ENCODE measurements at regions not wholly inside any gene's neighbourhood (a gene's known extent, or its start where the extent isn't known, plus 50 kb on each side); places are given as distances from the start of the nearest gene placed in this dataset.

DNA sequence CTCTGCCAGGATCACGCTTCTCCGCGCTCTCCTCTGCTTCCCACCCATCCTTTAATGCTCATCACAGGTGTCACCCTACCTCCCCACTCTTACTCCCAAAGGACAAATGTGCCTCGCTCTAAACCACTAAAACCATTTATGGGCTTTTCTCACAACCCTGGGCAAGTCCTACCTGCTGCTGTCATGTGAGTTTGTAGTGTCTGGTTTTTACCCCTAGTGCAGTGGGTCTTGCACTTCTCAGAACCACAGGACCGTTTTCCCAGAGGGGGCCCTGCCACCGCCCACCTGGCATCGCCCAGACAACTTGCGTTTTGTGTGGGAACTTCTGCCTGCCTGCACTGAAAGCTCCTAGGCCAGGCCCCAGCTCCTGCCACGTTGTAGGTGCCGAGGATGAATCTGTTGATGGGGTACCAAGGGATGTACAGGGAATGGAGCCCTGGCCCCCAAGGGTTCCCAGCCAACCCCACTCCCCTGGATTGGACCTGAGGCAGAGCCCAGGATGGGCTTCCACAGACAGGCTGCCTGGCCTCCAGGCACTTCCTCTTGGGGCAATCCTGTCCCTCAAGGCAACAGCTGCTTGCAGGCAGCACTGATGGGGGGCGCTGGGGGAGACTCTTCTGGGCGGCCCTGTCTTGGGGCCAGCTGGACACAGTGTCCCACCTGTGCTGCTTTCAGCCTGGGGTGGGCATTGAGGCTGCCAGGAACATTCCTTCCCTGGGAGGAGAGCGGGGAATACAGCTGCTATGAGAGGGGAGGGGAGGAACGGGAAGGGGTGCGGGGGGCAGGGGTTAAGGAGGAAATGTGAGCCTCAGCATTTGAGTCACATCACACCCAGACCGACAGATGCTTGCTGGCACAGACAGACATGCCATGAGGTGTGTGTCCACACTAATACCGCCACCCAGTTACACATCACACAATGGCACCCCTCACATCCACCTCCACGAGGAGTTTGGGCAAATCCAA lies 176.3 kb downstream of the ZFP36L2 start:
- DNase-seq (ENCODE audit: extremely low read depth in 1 of 11, low read depth in 9 of 11, low spot score in 4 of 11), result no peak

DNA sequence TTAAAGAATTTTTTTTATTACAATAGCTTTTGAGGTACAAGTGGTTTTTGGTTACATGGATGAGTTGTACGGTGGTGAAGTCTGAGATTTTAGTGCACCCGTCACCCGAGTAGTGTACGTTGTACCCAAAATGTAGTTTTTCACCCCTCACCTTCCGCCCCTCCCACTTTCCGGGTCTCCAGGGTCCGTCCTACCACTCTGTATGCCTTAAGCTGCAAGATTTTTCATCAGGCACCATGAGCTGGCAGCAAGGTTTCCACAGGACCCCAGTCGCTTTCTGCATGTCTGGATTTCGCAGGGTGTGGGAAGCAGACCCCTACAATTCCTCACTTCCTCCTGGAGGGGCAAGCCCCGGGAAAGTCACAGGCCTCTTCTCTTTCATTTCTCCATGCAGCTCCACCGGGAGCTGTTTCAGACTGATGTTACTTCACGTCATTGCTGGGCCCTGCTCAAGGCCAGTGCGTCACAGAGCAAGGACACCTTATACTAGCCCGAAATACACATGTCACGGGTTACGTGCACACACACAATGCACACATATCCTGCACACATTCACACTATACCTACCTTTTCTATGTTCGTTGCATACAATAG lies 179.1 kb downstream of the ZFP36L2 start:
- no peak for DNase-seq (ENCODE audit: extremely low read depth in 1 of 11, low read depth in 9 of 11, low spot score in 4 of 11)

DNA sequence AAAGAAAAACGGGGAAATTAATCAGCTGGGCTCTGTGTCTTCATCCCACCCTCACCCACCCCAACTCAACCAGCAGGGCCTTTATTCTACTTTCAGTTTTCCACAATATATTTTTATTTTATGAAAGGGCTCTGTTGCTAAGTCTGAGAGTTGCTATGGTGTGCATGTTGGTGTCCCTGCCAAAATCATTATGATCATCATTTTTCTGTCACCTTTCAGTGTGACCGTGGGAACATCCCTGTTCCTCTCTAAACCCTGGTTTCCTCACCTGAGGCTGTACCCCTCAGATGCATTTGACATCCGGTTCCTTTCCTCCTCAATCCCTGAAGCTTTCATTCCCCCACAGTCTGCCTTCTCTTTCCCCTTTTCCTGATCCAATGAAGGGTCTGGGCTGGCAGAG lies 180.5 kb downstream of the ZFP36L2 start:
- DNase-seq (ENCODE audit: extremely low read depth in 1 of 11, low read depth in 9 of 11, low spot score in 4 of 11), result no peak

DNA sequence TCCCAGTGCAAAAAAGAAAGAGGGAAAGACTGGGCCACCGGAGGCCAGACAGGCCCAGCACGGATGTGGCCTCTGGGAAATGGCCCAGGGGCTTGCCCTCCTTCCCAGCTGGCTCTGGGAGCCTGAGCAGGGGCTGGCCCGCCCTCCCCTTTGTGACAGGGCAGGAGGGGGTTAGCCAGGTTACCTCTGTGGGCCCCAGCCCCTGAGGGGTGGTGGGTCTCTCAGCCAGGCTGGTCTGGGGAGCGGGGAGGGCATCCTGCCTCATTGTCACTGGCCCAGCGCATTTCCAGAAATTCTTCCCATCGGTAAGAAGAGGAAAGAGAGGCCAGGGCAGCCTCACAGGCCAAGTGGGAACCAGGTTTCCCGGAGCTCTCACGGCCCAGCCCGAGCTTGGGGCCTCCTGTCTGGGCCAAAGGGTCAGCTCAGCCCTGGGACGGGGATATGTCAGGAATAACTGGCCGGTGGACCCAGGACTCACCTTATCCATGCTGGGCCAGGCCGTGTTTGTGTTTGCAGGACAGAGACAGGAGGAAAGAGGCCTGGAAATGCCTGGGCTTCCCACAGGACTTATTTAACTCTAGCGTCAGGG lies 182.2 kb downstream of the ZFP36L2 start:
- DNase-seq (ENCODE audit: extremely low read depth in 1 of 11, low read depth in 9 of 11, low spot score in 4 of 11), result no peak

DNA sequence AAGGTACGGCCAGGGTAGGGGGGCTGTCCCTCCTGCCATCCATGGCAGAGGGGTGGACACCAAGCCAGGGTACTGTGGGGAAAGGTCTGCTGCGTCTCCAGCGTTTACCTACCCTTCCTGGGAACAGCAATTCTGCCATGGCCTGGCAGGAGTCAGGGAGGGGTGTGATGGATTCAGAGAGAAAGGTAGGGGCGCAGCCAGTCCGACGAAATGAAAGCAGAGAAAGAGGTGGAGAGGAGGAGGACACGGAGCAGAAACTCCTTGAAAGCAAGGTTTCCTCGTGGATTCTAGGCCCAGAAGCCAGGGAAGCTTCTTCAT lies 182.9 kb downstream of the ZFP36L2 start:
- DNase-seq (ENCODE audit: extremely low read depth in 1 of 11, low read depth in 9 of 11, low spot score in 4 of 11), result no peak

DNA sequence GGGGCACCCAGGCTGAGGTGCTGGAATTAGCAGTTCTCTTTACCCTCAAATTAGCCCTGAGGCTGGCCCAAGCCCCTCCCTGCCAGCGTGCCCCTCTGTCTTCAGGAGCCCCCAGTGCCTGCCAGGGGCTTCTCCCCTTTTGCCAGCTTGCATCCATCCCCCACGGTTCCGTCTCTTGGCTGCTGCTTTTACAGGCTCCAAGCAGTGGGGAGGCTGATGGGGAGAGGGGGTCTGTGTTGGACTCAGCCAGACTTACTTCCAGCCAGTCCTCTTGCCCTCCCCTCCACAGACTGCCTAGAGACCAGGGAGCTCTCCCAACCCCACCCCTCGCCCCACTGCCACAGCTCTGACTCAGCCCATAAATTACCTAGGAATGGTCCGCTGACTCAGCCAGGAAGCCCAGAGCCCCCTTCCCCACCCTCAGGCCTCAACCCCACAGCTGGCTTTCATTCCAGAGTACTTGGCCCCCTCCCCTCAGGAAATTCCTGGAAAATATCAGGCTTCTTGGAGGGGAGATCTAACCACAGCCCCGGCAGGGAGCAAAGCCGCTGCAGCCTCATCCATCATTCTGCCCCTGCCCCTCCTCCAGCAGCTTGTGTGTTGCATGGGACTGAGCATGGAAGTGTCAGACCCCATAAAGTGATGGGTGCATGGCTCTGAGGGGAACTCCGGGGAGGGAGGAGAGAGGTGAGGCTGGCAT lies 184.6 kb downstream of the ZFP36L2 start:
- DNase-seq (ENCODE audit: extremely low read depth in 1 of 11, low read depth in 9 of 11, low spot score in 4 of 11), result peak; percentile 86 to 96 (median 92)

DNA sequence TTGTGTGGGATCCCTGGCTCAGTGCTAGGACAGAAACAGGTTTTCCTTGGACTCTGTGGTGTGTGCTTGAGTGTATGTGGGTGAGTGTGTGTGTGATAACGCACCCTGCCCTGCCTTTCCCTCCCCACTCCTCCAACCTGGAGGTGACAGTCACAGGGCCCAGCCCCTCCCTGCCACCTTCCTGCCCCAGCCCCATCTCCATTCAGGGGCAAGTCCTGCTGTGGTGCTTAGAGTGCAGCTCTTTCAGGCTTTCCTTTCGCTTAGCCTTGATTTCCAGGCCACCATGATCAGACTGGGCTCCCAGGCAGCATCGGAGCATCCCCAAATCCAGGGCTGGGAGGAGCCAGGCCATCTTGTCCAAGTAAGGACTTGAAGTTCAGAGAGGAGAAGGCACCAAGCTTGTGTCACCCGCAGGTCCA lies 185.2 kb downstream of the ZFP36L2 start:
- DNase-seq (ENCODE audit: extremely low read depth in 1 of 11, low read depth in 9 of 11, low spot score in 4 of 11), result no peak

DNA sequence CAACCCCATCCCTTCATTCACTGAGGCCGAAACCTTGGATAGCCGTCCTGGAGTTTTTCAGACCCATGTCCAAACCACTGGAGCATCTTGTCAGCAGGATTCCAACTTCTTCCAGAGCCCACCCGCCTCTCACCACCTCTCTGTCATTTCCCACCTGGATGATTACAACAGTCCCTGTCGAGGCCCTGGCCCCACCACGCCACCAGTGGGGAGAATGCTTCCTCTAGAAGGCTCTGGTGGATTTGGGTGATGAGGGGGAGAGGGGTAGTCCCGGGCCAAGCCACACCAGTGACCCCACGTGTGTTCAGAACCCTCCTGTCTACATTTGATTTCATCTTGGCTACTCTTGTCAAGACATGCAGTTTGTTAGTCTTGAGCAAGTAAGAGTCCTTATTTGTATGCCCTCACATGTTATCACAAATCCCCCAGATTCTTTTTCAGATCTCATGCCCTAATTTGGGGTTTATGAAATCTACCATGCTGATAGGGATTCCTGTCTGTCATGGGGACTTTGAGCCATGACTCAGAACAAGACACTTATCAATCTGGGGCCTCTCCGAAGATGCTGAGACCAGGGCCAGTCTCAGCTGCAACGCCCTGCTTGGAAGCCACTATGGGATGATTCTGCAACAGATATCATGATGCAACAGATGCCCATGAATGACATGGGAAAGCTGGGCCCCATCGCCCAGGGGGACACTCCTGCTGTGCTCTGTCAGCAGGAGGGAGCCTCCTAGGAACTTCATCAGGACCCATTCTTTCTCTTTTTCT lies 186.1 kb downstream of the ZFP36L2 start:
- DNase-seq (ENCODE audit: extremely low read depth in 1 of 11, low read depth in 9 of 11, low spot score in 4 of 11), result no peak

DNA sequence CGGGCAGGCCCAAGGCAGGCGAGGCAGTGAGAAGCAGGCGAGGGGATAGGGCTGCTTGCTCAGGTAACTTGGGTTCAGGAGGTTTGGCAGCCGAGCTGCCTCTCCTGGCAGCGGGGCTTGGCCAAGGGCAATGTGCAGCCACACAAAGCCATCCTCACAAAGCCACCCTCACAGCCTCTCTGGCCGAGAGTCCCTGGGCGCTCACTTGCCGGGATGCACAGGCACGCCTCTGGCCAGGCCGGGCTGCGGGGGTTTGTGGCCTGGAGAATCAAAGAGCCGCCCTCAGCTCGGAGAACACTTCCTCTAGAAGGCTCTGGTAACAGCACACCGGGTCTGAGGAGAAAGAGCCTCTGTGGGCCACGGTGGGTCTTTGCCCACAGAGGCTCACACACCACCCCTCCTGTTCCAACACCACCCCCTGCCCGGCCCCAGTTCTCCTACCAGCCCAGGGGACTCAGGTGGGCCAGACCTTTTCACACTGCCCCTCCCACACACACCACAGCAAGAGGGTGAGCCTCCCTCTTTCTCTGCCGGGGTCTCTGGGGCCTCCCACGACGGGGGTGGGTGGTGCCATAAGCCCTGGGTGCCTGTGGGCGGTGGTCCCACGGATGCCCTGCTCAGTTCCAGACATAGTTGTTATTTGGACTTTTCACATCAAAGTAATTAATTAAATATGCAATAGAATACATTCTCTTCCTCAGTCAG lies 186.9 kb downstream of the ZFP36L2 start:
- DNase-seq (ENCODE audit: extremely low read depth in 1 of 11, low read depth in 9 of 11, low spot score in 4 of 11), result no peak

DNA sequence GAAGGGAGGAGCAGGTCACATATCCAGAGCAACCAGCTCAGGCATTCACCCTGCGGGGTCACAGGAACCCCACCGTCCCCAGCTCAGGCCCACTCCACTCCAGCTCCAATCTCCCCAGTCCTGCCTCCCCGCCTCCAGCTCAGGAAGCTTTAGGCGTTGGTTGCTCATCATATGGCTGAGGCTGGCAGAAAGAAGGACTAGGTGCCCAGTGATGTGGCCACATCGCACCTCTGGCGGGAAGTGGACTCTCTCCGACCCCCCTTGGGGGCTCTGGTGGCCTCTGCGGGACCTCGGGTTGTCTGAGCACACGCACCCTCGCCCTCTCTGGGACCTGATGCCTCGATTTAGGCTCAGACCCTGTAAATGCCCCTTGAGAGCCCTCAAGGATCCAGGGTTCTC lies 187.7 kb downstream of the ZFP36L2 start:
- no peak for DNase-seq (ENCODE audit: extremely low read depth in 1 of 11, low read depth in 9 of 11, low spot score in 4 of 11)

DNA sequence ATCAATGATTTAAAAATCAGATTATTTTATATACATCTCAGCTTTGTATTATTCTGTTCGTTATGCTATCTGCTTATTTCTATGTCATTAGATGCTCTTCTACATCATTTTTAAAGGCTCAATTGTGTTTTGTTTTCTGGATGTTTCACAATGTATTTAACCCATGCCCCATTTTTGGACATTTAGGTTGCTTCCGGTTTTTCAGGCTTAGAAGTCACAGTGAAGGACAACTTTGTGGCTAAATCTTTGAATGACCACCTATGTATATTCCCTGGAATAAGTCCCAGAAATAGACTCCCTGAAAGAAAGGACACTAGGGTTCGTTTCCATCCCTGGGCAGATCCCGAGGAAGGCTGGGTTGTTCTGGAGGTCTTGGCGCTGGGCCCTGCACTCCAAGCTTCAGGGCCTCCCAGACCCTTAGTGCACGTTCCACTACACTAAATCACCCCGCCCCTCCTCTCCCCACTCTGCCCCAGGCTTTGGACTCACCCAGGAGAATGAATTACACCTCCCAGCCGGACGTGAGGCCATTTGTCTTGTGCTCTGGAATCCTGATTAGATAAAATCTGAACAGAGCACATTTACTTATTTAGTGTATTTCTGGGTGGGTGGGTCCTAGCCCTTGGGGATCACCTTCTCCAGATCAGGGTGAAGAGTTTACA lies 188.2 kb downstream of the ZFP36L2 start:
- peak in 8 of 11 donors; percentile 57 to 81 (median 66) for DNase-seq (ENCODE audit: extremely low read depth in 1 of 11, low read depth in 9 of 11, low spot score in 4 of 11)

DNA sequence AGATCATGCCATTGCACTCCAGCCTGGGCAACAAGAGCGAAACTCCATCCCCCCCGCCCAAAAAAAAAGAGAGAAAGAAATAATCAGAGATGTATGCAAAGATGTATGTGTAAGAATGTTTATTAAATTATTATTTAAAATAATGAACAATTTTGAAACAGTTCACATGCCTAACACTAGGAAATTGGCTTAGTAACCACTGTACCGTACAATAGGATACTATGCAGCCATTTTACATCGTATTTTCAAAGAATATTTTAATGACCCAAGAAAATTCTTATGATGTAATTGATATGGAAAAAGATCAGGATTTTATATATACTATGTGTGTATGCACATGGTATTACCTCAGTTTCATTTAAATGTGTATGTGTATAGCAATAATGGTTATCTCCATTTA lies 190.5 kb downstream of the ZFP36L2 start:
- no peak for DNase-seq (ENCODE audit: extremely low read depth in 1 of 11, low read depth in 9 of 11, low spot score in 4 of 11)

DNA sequence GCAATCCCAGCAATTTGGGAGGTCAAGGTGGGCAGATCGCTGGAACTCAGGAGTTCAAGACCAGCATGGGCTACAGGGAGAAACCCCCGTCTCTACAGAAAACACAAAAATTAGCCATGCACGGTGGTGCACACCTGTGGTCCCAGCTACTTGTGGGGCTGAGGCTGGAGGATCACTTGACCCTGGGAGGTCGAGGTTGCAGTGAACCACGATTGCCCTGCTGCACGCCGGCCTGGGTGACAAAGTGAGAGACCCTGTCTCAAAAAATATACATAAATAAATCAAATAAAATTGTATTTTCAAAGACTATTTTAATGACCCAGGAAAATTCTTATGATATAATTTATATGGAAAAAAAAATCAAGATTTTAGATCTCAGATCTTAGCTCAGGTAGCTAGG lies 191.5 kb downstream of the ZFP36L2 start:
- DNase-seq (ENCODE audit: extremely low read depth in 1 of 11, low read depth in 9 of 11, low spot score in 4 of 11), result no peak

DNA sequence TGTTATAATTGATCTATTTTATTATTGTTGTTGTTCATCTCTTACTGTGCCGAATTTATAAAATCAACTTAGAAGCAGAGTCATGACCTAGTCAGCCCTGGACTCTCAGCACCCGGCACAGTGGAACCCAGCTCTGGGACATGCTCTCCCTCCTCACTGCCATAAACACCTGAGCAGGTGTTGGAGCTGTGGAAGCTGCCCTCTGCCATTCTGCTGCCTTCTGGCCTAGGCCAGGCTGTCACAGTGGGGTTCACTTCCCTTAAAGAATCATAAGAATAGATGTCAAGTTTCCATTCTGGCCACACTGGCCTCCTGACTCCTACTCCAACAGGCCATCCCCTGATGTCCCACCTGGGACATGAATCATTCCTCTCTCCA lies 192.2 kb downstream of the ZFP36L2 start:
- no peak for DNase-seq (ENCODE audit: extremely low read depth in 1 of 11, low read depth in 9 of 11, low spot score in 4 of 11)

DNA sequence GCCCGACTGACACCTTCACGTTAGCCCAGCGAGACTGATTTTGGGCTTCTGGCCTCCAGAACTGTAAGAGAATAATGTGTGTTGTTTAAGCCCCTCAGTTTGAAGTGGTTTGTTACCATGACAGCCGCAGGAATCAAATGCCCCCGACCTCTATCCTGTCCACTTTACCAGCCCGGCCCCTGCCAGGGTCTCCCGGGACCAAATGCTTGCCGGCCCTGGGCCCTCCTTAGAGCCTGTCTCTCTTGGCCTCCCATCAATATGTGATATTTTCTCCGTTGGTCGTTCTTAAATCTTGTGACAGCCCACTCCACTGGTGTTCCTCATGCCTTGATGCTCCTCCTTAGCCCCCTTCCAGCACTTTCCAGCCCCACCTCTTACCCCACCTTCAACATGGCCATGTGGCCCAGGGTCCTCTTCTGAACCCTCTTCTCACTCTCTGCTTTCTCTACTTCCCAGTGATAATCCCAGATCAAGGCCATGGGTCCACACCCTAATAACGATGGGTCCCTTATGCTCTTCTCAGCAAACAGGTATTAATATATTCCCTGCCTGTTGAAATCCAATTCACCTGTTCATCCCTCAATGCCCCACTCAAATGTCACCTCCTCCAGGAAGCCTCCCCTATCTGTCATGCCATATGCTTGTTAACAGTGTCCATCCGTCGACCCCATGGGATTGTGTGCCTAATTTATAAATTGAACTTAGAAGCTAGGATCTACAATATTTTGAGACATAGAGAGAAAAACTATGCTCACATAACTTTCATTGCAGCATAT lies 192.8 kb downstream of the ZFP36L2 start:
- DNase-seq (ENCODE audit: extremely low read depth in 1 of 11, low read depth in 9 of 11, low spot score in 4 of 11), result no peak

DNA sequence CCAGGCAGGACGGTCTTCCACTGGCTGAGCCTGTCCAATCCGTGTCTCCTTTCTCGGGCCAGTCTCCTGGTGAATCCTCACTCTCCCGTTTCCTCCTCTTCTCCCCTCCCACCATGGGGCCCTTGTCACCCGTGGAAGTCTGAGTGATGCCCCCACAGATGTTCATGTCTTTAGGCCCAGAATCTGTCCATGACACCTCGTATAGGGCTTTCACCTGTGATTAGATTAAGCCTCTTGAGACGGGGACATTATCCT lies 193.5 kb downstream of the ZFP36L2 start:
- DNase-seq (ENCODE audit: extremely low read depth in 1 of 11, low read depth in 9 of 11, low spot score in 4 of 11), result no peak

DNA sequence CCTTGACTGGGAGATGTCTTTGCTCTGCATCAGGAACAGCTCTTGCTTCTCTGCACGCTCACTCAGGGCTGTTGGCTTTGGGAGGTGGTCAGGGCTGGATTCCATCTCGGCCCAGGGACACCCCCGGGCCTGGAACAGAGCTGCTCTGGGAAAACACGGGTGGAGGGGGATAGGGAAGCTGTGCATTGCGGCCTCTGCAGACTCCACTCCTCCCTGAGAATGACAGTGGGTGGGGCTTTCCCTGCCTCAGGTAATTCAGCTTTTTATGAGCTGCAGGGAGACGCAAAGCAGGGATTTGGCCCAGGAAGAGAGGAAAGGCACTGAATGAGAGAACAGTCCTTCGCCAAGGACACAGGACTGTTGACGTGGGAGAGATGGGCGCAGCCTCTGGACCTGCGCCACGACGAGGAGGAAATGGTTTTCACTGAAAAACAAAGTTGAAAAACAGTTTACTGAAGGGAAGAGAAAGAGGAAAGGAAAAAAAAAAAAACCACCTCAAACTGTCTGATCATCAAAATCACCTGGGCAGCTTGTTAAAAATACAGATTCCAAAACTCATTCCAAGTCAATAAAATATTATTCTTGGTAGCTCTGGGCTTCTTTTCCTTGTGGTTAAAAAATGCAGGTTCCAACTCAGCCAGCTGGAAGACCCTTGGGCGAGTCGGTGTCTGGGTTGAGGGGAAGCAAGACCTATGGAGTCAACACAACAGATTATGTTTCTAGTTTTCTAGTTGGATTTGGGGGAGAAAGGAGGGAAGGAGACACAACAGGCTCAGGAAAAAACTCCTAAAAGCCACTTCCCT lies 194.0 kb downstream of the ZFP36L2 start:
- no peak for DNase-seq (ENCODE audit: extremely low read depth in 1 of 11, low read depth in 9 of 11, low spot score in 4 of 11)

All from renal cortex interstitium (tissue), 11 donors.